CD4-positive, alpha-beta memory T cell (primary cell): ENCODE measurements at regions not wholly inside any gene's neighbourhood (a gene's known extent, or its start where the extent isn't known, plus 50 kb on each side); places are given as distances from the start of the nearest gene placed in this dataset.
"Not testable (repeated sequence)": the region's sequence is repeated elsewhere in the genome, so short reads cannot be mapped to it uniquely, and the experiment has no call there.

Source experiments
- CTCF ChIA-PET: fragments of 350-600 bp; sonication (Branson Sonifier 250); formaldehyde crosslinking; loops from one replicate; lab custom pipeline; 2021; ENCODE audit warnings: inconsistent platforms; ENCODE audit not compliant: partially characterized antibody; lab: Charles Lee
- POLR2A ChIA-PET: fragments of 350-600 bp; sonication (Branson Sonifier 250); formaldehyde crosslinking; loops from one replicate; lab custom pipeline; 2021; ENCODE audit not compliant: partially characterized antibody; lab: Charles Lee
- DNase-seq, 5 donors: peaks; one replicate each; pipeline versions ENCODE4 v3.0.0 to v3.0.0-alpha.2; 2020 to 2022; ENCODE audit warnings: mixed read lengths in 1 of 5
- H3K27ac ChIP-seq: one replicate; pipeline ENCODE4 v1.7.0; 2013; ENCODE audit warnings: low read depth, low read length
- H3K27me3 ChIP-seq: 2 replicates; pipeline ENCODE4 v1.7.0; 2013; ENCODE audit warnings: mild to moderate bottlenecking, low read length, moderate library complexity; ENCODE audit not compliant: insufficient read depth
- H3K36me3 ChIP-seq: 2 replicates; pipeline ENCODE4 v1.7.0; 2013; ENCODE audit warnings: mild to moderate bottlenecking, low read length, moderate library complexity; ENCODE audit not compliant: insufficient read depth
- H3K4me1 ChIP-seq: 2 replicates; pipeline ENCODE4 v1.7.0; 2013; ENCODE audit warnings: mild to moderate bottlenecking, low read length, moderate library complexity; ENCODE audit not compliant: insufficient read depth
- H3K4me3 ChIP-seq, 2 donors: one replicate each; pipeline ENCODE4 v1.7.0; 2013; ENCODE audit warnings: low read length in 2 of 2, mild to moderate bottlenecking in 1 of 2
- H3K9me3 ChIP-seq, 2 donors: one replicate each; pipeline ENCODE4 v1.7.0; 2013; ENCODE audit warnings: low read length in 2 of 2, control low read depth in 1 of 2; ENCODE audit not compliant: control insufficient read depth in 1 of 2
- H3K27ac Mint-ChIP-seq, 7 donors: one replicate each; pipeline ENCODE4 v1.8.0; 2020 to 2021; ENCODE audit warnings: mixed read lengths in 7 of 7, mild to moderate bottlenecking in 6 of 7, inconsistent platforms in 3 of 7, moderate library complexity in 3 of 7
- H3K27me3 Mint-ChIP-seq, 2 donors: one replicate each; pipeline ENCODE4 v1.8.0; 2020 to 2021; ENCODE audit warnings: mixed read lengths in 2 of 2
- H3K36me3 Mint-ChIP-seq, 2 donors: one replicate each; pipeline ENCODE4 v1.8.0; 2020 to 2021; ENCODE audit warnings: mixed read lengths in 2 of 2, inconsistent platforms in 1 of 2, mild to moderate bottlenecking in 1 of 2
- H3K4me1 Mint-ChIP-seq, 4 donors: one replicate each; pipeline ENCODE4 v1.8.0; 2020 to 2021; ENCODE audit warnings: mixed read lengths in 4 of 4, mild to moderate bottlenecking in 1 of 4
- H3K4me3 Mint-ChIP-seq, 8 donors: one replicate each; pipeline ENCODE4 v1.8.0; 2020 to 2021; ENCODE audit warnings: mixed read lengths in 8 of 8, mild to moderate bottlenecking in 7 of 8, moderate library complexity in 6 of 8, inconsistent platforms in 3 of 8
- H3K9me3 Mint-ChIP-seq, 8 donors: one replicate each; pipeline ENCODE4 v1.8.0; 2020 to 2021; ENCODE audit warnings: mixed read lengths in 8 of 8, mild to moderate bottlenecking in 5 of 8, inconsistent platforms in 3 of 8, moderate library complexity in 1 of 8
- intact Hi-C: fragments of 100-400 bp; cut with micrococcal nuclease; formaldehyde crosslinking; loops from one replicate; pipeline ENCODE4 v1.15.1; 2023

DNA sequence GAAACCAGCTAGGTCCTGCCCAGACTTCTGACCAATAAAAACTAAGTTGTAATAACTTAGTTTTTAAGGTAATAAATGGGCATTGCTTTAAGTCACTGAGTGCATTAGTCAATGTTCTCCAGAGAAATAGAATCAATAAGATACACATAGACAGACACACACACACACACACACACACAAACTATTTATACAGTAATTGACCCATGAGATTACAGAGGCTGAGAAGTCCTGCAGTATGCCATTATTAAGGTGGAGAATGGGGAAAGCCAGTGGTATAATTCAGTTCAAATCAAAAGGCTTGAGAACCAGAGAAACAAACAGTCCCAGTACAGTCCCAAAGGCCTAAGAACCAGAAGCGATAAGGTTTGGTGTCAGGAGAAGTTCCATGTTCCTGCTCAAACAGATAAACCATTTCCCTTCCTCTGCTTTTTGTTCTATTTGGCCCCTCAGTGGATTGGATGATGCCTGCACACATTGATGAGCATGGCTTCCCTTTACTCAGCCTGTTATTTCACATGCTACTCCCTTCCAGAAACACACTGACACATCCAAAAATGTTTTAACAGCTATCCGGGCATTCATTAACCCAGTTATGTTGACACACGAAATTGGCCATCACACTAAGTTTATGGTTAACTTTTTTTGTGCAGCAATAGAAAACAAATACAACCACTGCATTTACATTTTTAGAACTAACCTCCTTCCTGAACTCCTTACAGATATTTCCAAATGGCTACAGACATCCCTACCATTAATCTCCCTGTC is 828.2 kb upstream of the NCAM2 start:
- no peak overlapping the region for H3K27ac Mint-ChIP-seq
- peaks cover 2 to 14% (median 9%) of the 10 kb centered on the region in 8 donors for H3K9me3 Mint-ChIP-seq
- intact Hi-C loops: no loop called here
- no peak overlapping the region for H3K4me3 Mint-ChIP-seq
- no peaks in the 10 kb centered on the region for H3K36me3 Mint-ChIP-seq
- Histone ChIP-seq H3K27me3 (no peaks in the 10 kb centered on the region), H3K36me3 (no peaks in the 10 kb centered on the region), H3K4me1 (no peaks in the 10 kb centered on the region), H3K27ac (no peak overlapping the region), H3K9me3 (no peaks in the 10 kb centered on the region), H3K4me3 (no peak overlapping the region)
- H3K27me3 Mint-ChIP-seq: no peaks in the 10 kb centered on the region
- DNase-seq: no peak
- ChIA-PET CTCF (no interaction called here), POLR2A (no interaction called here)
- no peaks in the 10 kb centered on the region for H3K4me1 Mint-ChIP-seq

DNA sequence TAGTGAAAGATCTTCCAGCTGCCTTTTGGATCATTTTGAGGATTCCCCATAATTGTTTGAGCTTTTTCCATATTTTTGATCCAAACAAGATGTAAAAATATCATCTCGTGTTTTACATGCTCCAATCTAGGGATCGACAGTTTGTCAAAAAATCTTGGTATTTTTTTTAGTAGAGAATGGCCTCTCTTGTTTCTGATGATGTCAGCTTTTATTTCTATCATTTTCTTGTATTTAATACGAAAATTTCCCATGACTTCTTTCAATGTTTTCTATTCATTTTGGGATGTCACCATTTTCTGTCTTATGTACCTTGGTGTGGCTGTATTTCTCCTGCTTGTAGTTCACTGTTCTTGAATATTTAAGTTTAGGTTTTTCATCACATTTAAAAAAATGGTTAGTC is 812.0 kb upstream of the NCAM2 start:
- Mint-ChIP-seq H3K27me3 (no peaks in the 10 kb centered on the region), H3K27ac (no peak overlapping the region), H3K9me3 (peaks cover 4 to 13% (median 10%) of the 10 kb centered on the region in 8 donors), H3K4me1 (peaks cover 0 to 4% (median 0%) of the 10 kb centered on the region in 4 donors), H3K4me3 (no peak overlapping the region), H3K36me3 (no peaks in the 10 kb centered on the region)
- Histone ChIP-seq H3K27ac (no peak overlapping the region), H3K36me3 (no peaks in the 10 kb centered on the region), H3K9me3 (no peaks in the 10 kb centered on the region), H3K4me1 (no peaks in the 10 kb centered on the region), H3K27me3 (no peaks in the 10 kb centered on the region), H3K4me3 (no peak overlapping the region)
- intact Hi-C loops: no loop called here
- no peak for DNase-seq
- POLR2A ChIA-PET: no interaction called here
- CTCF ChIA-PET: no interaction called here

DNA sequence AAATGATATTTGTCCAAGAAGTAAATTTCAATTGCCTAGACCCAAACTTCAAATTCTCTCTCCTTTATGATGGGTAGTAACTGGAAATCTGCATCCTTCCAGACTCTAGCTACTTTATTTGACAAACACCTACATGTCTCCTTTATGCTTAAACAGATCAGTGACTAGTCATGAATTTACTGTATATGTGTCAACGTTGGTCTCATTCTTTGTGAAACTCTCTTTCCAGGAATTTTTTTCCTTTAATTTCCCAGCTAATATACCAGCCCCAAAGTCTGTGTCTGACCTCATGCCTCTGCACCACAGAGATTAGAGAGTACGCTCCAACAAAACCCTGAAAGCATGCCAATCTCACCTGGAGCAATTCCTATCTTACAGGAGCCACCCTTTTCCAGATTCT is 811.2 kb upstream of the NCAM2 start:
- CTCF ChIA-PET: no interaction called here
- POLR2A ChIA-PET: no interaction called here
- H3K36me3 Mint-ChIP-seq: no peaks in the 10 kb centered on the region
- H3K4me3 ChIP-seq: no peak overlapping the region
- no peaks in the 10 kb centered on the region for H3K9me3 ChIP-seq
- no peaks in the 10 kb centered on the region for H3K4me1 ChIP-seq
- no peak for DNase-seq
- no peak overlapping the region for H3K27ac ChIP-seq
- no peaks in the 10 kb centered on the region for H3K27me3 ChIP-seq
- H3K36me3 ChIP-seq: no peaks in the 10 kb centered on the region
- no peak overlapping the region for H3K27ac Mint-ChIP-seq
- H3K4me1 Mint-ChIP-seq: peaks cover 0 to 4% (median 0%) of the 10 kb centered on the region in 4 donors
- intact Hi-C loops: no loop called here
- no peak overlapping the region for H3K4me3 Mint-ChIP-seq
- H3K9me3 Mint-ChIP-seq: peaks cover 4 to 13% (median 10%) of the 10 kb centered on the region in 8 donors
- no peaks in the 10 kb centered on the region for H3K27me3 Mint-ChIP-seq

- H3K4me3 Mint-ChIP-seq, intact Hi-C loops, H3K36me3 Mint-ChIP-seq: not testable (repeated sequence)
Measured at GRCh38 chr21:20201323-20201722, 796.9 kb upstream of the NCAM2 start.

DNA sequence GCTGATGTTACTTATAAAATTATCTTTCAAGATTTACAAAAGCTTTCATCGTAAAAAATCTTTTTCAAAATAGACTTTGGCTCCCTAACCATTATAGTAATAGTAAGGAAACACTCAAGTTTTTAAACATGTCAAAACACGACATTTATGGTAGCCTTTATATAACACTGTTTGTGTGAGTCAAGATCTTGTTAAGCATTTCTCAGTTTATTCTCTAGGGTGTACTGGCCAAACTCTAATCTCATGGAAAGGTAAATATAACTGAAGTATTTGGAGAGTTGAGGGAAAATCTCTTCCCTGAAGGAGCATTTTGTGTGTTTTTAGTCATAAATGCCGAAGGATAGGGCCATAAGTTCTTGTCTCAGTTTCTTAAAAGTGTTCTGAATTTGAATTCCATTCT is 790.9 kb upstream of the NCAM2 start:
- peaks cover under 1 to 6% (median 3%) of the 10 kb centered on the region in 8 donors for H3K9me3 Mint-ChIP-seq
- peaks cover 0 to 2% of the 10 kb centered on the region in 2 donors for H3K27me3 Mint-ChIP-seq
- intact Hi-C loops: no loop called here
- Histone ChIP-seq H3K27ac (no peak overlapping the region), H3K36me3 (no peaks in the 10 kb centered on the region), H3K4me1 (no peaks in the 10 kb centered on the region), H3K9me3 (no peaks in the 10 kb centered on the region), H3K27me3 (no peaks in the 10 kb centered on the region), H3K4me3 (no peak overlapping the region)
- no peak overlapping the region for H3K27ac Mint-ChIP-seq
- H3K4me1 Mint-ChIP-seq: no peaks in the 10 kb centered on the region
- DNase-seq: no peak
- no peak overlapping the region for H3K4me3 Mint-ChIP-seq
- H3K36me3 Mint-ChIP-seq: no peaks in the 10 kb centered on the region
- ChIA-PET POLR2A (no interaction called here), CTCF (no interaction called here)

More at GRCh38 chr21:20201323-20201722, 796.9 kb upstream of the NCAM2 start:
- H3K4me1 Mint-ChIP-seq, H3K27me3 ChIP-seq, H3K4me1 ChIP-seq, H3K27me3 Mint-ChIP-seq, CTCF ChIA-PET, H3K27ac ChIP-seq, H3K4me3 ChIP-seq, H3K36me3 ChIP-seq, H3K9me3 ChIP-seq, POLR2A ChIA-PET, H3K27ac Mint-ChIP-seq, DNase-seq: not testable (repeated sequence)
- H3K9me3 Mint-ChIP-seq: peaks cover 5 to 21% (median 7%) of the 10 kb centered on the region in 8 donors

DNA sequence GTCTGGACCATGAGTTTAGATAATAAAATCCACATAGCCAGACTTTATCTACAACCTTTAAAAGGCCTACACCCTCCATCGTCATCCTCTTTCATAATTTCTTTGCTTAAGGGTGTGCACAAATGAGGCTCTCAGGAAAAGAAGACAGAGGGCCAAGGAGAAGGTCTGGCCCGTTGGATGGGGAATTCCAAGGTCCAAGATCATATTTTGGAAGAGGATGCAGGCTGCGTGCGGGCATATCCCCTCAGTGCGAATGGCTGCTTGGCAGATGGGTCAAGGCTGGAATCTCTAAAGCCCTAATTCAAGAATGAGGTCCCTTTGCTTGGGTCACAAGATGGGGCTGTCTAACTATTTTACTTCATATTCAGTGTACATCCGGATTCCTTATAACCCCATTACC is 782.2 kb upstream of the NCAM2 start:
- no peak overlapping the region for H3K4me3 ChIP-seq
- no peak for DNase-seq
- ChIA-PET POLR2A (no interaction called here), CTCF (no interaction called here)
- no peaks in the 10 kb centered on the region for H3K27me3 Mint-ChIP-seq
- H3K27me3 ChIP-seq: no peaks in the 10 kb centered on the region
- peaks cover 0 to 3% of the 10 kb centered on the region in 2 donors for H3K9me3 ChIP-seq
- no peak overlapping the region for H3K27ac ChIP-seq
- no peaks in the 10 kb centered on the region for H3K36me3 ChIP-seq
- H3K27ac Mint-ChIP-seq: no peak overlapping the region
- no peaks in the 10 kb centered on the region for H3K4me1 ChIP-seq
- no peaks in the 10 kb centered on the region for H3K4me1 Mint-ChIP-seq
- peaks cover 0 to 14% (median 9%) of the 10 kb centered on the region in 8 donors for H3K9me3 Mint-ChIP-seq
- intact Hi-C loops: no loop called here
- no peak overlapping the region for H3K4me3 Mint-ChIP-seq
- H3K36me3 Mint-ChIP-seq: no peaks in the 10 kb centered on the region

- H3K4me1 Mint-ChIP-seq: no peaks in the 10 kb centered on the region
- H3K4me3 ChIP-seq: no peak overlapping the region
- H3K27ac Mint-ChIP-seq: no peak overlapping the region
- intact Hi-C loops: no loop called here
- no peaks in the 10 kb centered on the region for H3K4me1 ChIP-seq
- H3K4me3 Mint-ChIP-seq: no peak overlapping the region
- H3K36me3 ChIP-seq: no peaks in the 10 kb centered on the region
- no peaks in the 10 kb centered on the region for H3K27me3 ChIP-seq
- no peaks in the 10 kb centered on the region for H3K36me3 Mint-ChIP-seq
- no peak for DNase-seq
- ChIA-PET CTCF (no interaction called here), POLR2A (no interaction called here)
- H3K27ac ChIP-seq: no peak overlapping the region
- no peaks in the 10 kb centered on the region for H3K27me3 Mint-ChIP-seq
- peaks cover 0 to 22% (median 7%) of the 10 kb centered on the region in 8 donors for H3K9me3 Mint-ChIP-seq
- H3K9me3 ChIP-seq: no peaks in the 10 kb centered on the region
Measured at GRCh38 chr21:20220586-20220985, 777.6 kb upstream of the NCAM2 start.
